Left lobe of liver (tissue), 2 donors: ENCODE measurements at regions not wholly inside any gene's neighbourhood (a gene's known extent, or its start where the extent isn't known, plus 50 kb on each side); places are given as distances from the start of the nearest gene placed in this dataset.
A peak's percentile ranks its signal among the peaks of the same experiment; 100 is the strongest.
"Not testable (repeated sequence)": the region's sequence is repeated elsewhere in the genome, so short reads cannot be mapped to it uniquely, and the experiment has no call there.

Experiments
- ATAC-seq: fragments of 200-7000 bp; cut with Tn5 transposase; one replicate; pipeline ENCODE4 v1.9.1; 2020; ENCODE audit warnings: mild to moderate bottlenecking, moderate library complexity
- DNase-seq: peaks from one replicate; pipeline ENCODE4 v3.0.0-alpha.2; 2020; ENCODE audit warnings: low spot score
- donor health status: DM: no; HTN: no; CAD: no; lungs with moderate emphysema.
- donor health status: DM: no; HTN: yes; CAD: no.

GRCh38 chr11:93032580-93032979 is 63.1 kb downstream of the MTNR1B start:
- ATAC-seq (no peak), DNase-seq (no peak)

GRCh38 chr11:93033093-93033492 is 63.6 kb downstream of the MTNR1B start:
- ATAC-seq, result no peak
- no peak for DNase-seq

GRCh38 chr11:93034031-93034722 is 64.7 kb downstream of the MTNR1B start:
- DNase-seq, result peak; percentile 89
- peak; percentile 88 for ATAC-seq

GRCh38 chr11:93034723-93035039 is 65.2 kb downstream of the MTNR1B start:
- peak; percentile 65 for ATAC-seq
- peak; percentile 59 for DNase-seq

GRCh38 chr11:93038521-93038920 is 69.1 kb downstream of the MTNR1B start:
- ATAC-seq (no peak), DNase-seq (no peak)

GRCh38 chr11:93039531-93040240 is 70.2 kb downstream of the MTNR1B start:
- ATAC-seq (no peak), DNase-seq (no peak)

GRCh38 chr11:93041682-93042081 is 72.2 kb downstream of the MTNR1B start:
- ATAC-seq, result no peak
- DNase-seq, result no peak

- ATAC-seq, result not testable (repeated sequence)
These were observed 73.7 kb downstream of the MTNR1B start for GRCh38 chr11:93043186-93043585.

GRCh38 chr11:93049740-93050139 is 80.3 kb downstream of the MTNR1B start:
- ATAC-seq (peak; percentile 93), DNase-seq (no peak)

More at GRCh38 chr11:93043186-93043585, 73.7 kb downstream of the MTNR1B start:
- not testable (repeated sequence) for DNase-seq

- DNase-seq (no peak), ATAC-seq (no peak)
These were observed 81.7 kb downstream of the MTNR1B start for GRCh38 chr11:93051186-93051585.

- DNase-seq (no peak), ATAC-seq (no peak)
These were observed 84.4 kb downstream of the MTNR1B start for GRCh38 chr11:93053864-93054263.

- ATAC-seq (no peak), DNase-seq (no peak)
These were observed 84.8 kb downstream of the MTNR1B start for GRCh38 chr11:93054279-93054678.

- DNase-seq (no peak), ATAC-seq (no peak)
These were observed 85.4 kb downstream of the MTNR1B start for GRCh38 chr11:93054881-93055280.

- ATAC-seq, result no peak
- DNase-seq, result no peak
These were observed 89.9 kb downstream of the MTNR1B start for GRCh38 chr11:93059117-93059957.

GRCh38 chr11:93063086-93063485 is 93.6 kb downstream of the MTNR1B start:
- no peak for DNase-seq
- ATAC-seq, result no peak

GRCh38 chr11:93065074-93065674 is 95.7 kb downstream of the MTNR1B start:
- peak; percentile 72 for DNase-seq
- ATAC-seq, result peak; percentile 71

- DNase-seq (no peak), ATAC-seq (no peak)
These were observed 98.5 kb downstream of the MTNR1B start for GRCh38 chr11:93067881-93068390.

GRCh38 chr11:93072229-93072914 is 102.9 kb downstream of the MTNR1B start:
- no peak for DNase-seq
- ATAC-seq, result no peak

- no peak for DNase-seq
- no peak for ATAC-seq
These were observed 103.6 kb downstream of the MTNR1B start for GRCh38 chr11:93073026-93073425.

- ATAC-seq, result no peak
These were observed 104.2 kb downstream of the MTNR1B start for GRCh38 chr11:93073508-93074280.

More at GRCh38 chr11:93073508-93074280, 104.2 kb downstream of the MTNR1B start:
- DNase-seq, result no peak
